Epithelial cell of proximal tubule (primary cell): ENCODE measurements at regions not wholly inside any gene's neighbourhood (a gene's known extent, or its start where the extent isn't known, plus 50 kb on each side); places are given as distances from the start of the nearest gene placed in this dataset.

Experiments
- DNase-seq: peaks from one replicate; pipeline ENCODE4 v3.0.0-alpha.2; 2011; ENCODE audit warnings: low read depth
- H3K4me3 ChIP-seq: 2 replicates; pipeline ENCODE4 v1.5.1; 2011; ENCODE audit warnings: low read depth, mild to moderate bottlenecking, low read length
- TF ChIP-seq, protein P1 (sequence below): conservative IDR thresholded peaks from 2 replicates; pipeline ENCODE4 v1.5.1; 2012; ENCODE audit warnings: low read depth, mild to moderate bottlenecking, low read length

GRCh38 chr2:43082903-43083677, 143.3 kb downstream of the ZFP36L2 start:
- no peak overlapping the region for H3K4me3 ChIP-seq
- no peak for DNase-seq
- TF ChIP-seq, protein P1, sequence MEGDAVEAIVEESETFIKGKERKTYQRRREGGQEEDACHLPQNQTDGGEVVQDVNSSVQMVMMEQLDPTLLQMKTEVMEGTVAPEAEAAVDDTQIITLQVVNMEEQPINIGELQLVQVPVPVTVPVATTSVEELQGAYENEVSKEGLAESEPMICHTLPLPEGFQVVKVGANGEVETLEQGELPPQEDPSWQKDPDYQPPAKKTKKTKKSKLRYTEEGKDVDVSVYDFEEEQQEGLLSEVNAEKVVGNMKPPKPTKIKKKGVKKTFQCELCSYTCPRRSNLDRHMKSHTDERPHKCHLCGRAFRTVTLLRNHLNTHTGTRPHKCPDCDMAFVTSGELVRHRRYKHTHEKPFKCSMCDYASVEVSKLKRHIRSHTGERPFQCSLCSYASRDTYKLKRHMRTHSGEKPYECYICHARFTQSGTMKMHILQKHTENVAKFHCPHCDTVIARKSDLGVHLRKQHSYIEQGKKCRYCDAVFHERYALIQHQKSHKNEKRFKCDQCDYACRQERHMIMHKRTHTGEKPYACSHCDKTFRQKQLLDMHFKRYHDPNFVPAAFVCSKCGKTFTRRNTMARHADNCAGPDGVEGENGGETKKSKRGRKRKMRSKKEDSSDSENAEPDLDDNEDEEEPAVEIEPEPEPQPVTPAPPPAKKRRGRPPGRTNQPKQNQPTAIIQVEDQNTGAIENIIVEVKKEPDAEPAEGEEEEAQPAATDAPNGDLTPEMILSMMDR: no peak

- DNase-seq: no peak
- TF ChIP-seq, protein P1: no peak
- no peak overlapping the region for H3K4me3 ChIP-seq
Observed at GRCh38 chr2:43082111-43082894, 144.1 kb downstream of the ZFP36L2 start.

DNA sequence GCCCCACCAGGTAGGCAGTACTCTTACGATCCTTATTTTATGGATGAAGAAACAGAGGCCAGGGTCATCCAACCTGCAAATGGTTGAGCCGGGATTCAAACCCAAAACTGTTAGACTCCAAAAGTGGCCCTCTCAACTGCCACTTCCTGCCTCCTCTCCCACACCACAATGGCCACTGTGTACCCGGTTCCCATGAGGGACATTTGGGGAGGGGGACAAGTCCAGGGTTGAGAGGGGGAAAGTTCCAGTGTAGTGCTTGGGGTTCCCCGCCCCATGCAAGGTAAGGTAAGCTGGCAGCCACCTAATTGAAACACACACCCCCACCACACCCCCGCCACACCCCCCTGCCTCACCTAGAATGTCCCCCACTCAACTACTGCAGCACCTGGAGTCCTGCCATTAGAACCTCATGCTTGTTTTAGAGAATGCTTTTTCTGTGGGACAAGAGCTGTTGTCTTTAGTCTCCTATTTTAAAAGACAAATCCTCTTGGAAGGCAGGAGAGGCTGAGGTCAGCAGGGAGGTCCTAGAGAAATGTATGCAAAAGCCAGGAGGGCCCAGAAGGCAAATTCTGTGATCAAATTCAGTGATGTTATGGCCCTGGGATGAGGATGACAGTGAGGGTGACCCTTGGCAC, 145.2 kb downstream of the ZFP36L2 start:
- no peak for DNase-seq
- no peak overlapping the region for H3K4me3 ChIP-seq
- TF ChIP-seq, protein P1: no peak

DNA sequence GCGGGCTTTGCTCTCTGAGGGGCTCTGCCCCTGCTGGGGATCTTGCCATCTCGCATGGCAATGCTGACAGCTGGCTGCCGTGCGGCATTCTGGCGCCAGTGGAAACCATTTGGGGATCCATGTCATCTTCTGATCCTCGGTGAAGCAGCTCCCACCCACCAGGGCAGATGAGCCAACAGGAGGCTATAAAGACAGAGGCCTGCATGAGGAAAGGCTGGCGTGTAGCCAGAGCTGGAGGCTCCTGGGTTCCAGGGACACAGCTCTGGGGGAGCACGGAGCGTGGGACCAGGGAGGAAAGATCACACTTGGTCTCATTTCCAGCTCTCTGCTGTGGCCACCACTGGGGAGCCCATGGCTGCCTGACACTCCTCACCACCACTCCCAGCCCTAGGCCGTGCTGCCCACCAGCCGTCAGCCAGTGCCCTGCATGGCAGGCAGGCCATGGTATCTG, 145.8 kb downstream of the ZFP36L2 start:
- DNase-seq: no peak
- no peak overlapping the region for H3K4me3 ChIP-seq
- TF ChIP-seq, protein P1: no peak

- DNase-seq: no peak
- no peak overlapping the region for H3K4me3 ChIP-seq
- TF ChIP-seq, protein P1: no peak
Observed at GRCh38 chr2:43078781-43079755, 147.3 kb downstream of the ZFP36L2 start.

- no peak for DNase-seq
- no peak overlapping the region for H3K4me3 ChIP-seq
- TF ChIP-seq, protein P1: no peak
Observed at GRCh38 chr2:43078301-43078700, 148.1 kb downstream of the ZFP36L2 start.
